ENCODE measurements at regions not wholly inside any gene's neighbourhood (a gene's known extent, or its start where the extent isn't known, plus 50 kb on each side); places are given as distances from the start of the nearest gene placed in this dataset.
"Not testable (repeated sequence)": the region's sequence is repeated elsewhere in the genome, so short reads cannot be mapped to it uniquely, and the experiment has no call there.

GRCh38 chr4:162837241-162837640, 329.4 kb downstream of the NAF1 start:
- Histone ChIP-seq H3K36me3 (ENCODE audit: low read length) (no peaks in the 10 kb centered on the region), H3K4me2 (ENCODE audit: low read depth, low read length, poor library complexity, severe bottlenecking) (no peak overlapping the region), H3K4me3 (ENCODE audit: insufficient read depth, low read length, poor library complexity, severe bottlenecking) (no peak overlapping the region), H3K9me3 (ENCODE audit: insufficient read depth, low read length) (no peaks in the 10 kb centered on the region), H3K27ac (ENCODE audit: low read depth, low read length) (no peak overlapping the region), H3K27me3 (ENCODE audit: low read length) (no peaks in the 10 kb centered on the region), H3F3A (ENCODE audit: insufficient read depth) (no peaks in the 10 kb centered on the region), H2AFZ (ENCODE audit: low read depth, low read length, severe bottlenecking) (no peak overlapping the region), H3K9me2 (replicated peaks; ENCODE audit: insufficient read depth, low read length) (no peaks in the 10 kb centered on the region), H3K79me2 (ENCODE audit: insufficient read depth, low read length) (no peaks in the 10 kb centered on the region), H3K9ac (ENCODE audit: low read length) (no peak overlapping the region), H4K20me1 (ENCODE audit: low read depth, low read length) (no peaks in the 10 kb centered on the region)
- TF ChIP-seq EZH2phosphoT487 (conservative IDR thresholded peaks at IDR 0.05; ENCODE audit: low read length) (no peak), CTCF (IDR thresholded peaks at IDR 0.05; ENCODE audit: insufficient read depth, low read length, poor library complexity, severe bottlenecking) (no peak)

- H3F3A ChIP-seq (ENCODE audit: insufficient read depth): no peaks in the 10 kb centered on the region
- H2AFZ ChIP-seq (ENCODE audit: low read depth, low read length, severe bottlenecking): no peak overlapping the region
- H3K4me3 ChIP-seq (ENCODE audit: insufficient read depth, low read length, poor library complexity, severe bottlenecking): no peak overlapping the region
- H3K27me3 ChIP-seq (ENCODE audit: low read length): no peaks in the 10 kb centered on the region
- H3K27ac ChIP-seq (ENCODE audit: low read depth, low read length): no peak overlapping the region
- no peaks in the 10 kb centered on the region for H3K36me3 ChIP-seq (ENCODE audit: low read length)
- H3K9ac ChIP-seq (ENCODE audit: low read length): no peak overlapping the region
- no peak for TF ChIP-seq EZH2phosphoT487 (conservative IDR thresholded peaks at IDR 0.05; ENCODE audit: low read length)
- no peak for TF ChIP-seq CTCF (IDR thresholded peaks at IDR 0.05; ENCODE audit: insufficient read depth, low read length, poor library complexity, severe bottlenecking)
- no peak overlapping the region for H3K4me2 ChIP-seq (ENCODE audit: low read depth, low read length, poor library complexity, severe bottlenecking)
- no peaks in the 10 kb centered on the region for H3K79me2 ChIP-seq (ENCODE audit: insufficient read depth, low read length)
- H4K20me1 ChIP-seq (ENCODE audit: low read depth, low read length): no peaks in the 10 kb centered on the region
- H3K9me3 ChIP-seq (ENCODE audit: insufficient read depth, low read length): no peaks in the 10 kb centered on the region
- H3K9me2 ChIP-seq (replicated peaks; ENCODE audit: insufficient read depth, low read length): no peaks in the 10 kb centered on the region
These were observed 329.9 kb downstream of the NAF1 start for GRCh38 chr4:162836773-162837172.

- not testable (repeated sequence) for H3K27ac ChIP-seq (ENCODE audit: low read depth, low read length); H2AFZ ChIP-seq (ENCODE audit: low read depth, low read length, severe bottlenecking); H3K9ac ChIP-seq (ENCODE audit: low read length); H3K36me3 ChIP-seq (ENCODE audit: low read length); H3K79me2 ChIP-seq (ENCODE audit: insufficient read depth, low read length); H3K9me2 ChIP-seq (replicated peaks; ENCODE audit: insufficient read depth, low read length); H3K9me3 ChIP-seq (ENCODE audit: insufficient read depth, low read length); H3K4me2 ChIP-seq (ENCODE audit: low read depth, low read length, poor library complexity, severe bottlenecking); H4K20me1 ChIP-seq (ENCODE audit: low read depth, low read length); H3K27me3 ChIP-seq (ENCODE audit: low read length); H3F3A ChIP-seq (ENCODE audit: insufficient read depth); H3K4me3 ChIP-seq (ENCODE audit: insufficient read depth, low read length, poor library complexity, severe bottlenecking)
These were observed 330.4 kb downstream of the NAF1 start for GRCh38 chr4:162836258-162836657.

GRCh38 chr4:162830899-162831298, 335.8 kb downstream of the NAF1 start:
- no peaks in the 10 kb centered on the region for H3K36me3 ChIP-seq (ENCODE audit: low read length)
- H3K9ac ChIP-seq (ENCODE audit: low read length): no peak overlapping the region
- H4K20me1 ChIP-seq (ENCODE audit: low read depth, low read length): no peaks in the 10 kb centered on the region
- H3K27me3 ChIP-seq (ENCODE audit: low read length): no peaks in the 10 kb centered on the region
- no peak overlapping the region for H2AFZ ChIP-seq (ENCODE audit: low read depth, low read length, severe bottlenecking)
- H3K4me3 ChIP-seq (ENCODE audit: insufficient read depth, low read length, poor library complexity, severe bottlenecking): no peak overlapping the region
- H3F3A ChIP-seq (ENCODE audit: insufficient read depth): no peaks in the 10 kb centered on the region
- H3K27ac ChIP-seq (ENCODE audit: low read depth, low read length): no peak overlapping the region
- H3K4me2 ChIP-seq (ENCODE audit: low read depth, low read length, poor library complexity, severe bottlenecking): no peak overlapping the region
- H3K79me2 ChIP-seq (ENCODE audit: insufficient read depth, low read length): no peaks in the 10 kb centered on the region
- H3K9me2 ChIP-seq (replicated peaks; ENCODE audit: insufficient read depth, low read length): no peaks in the 10 kb centered on the region
- no peak for TF ChIP-seq CTCF (IDR thresholded peaks at IDR 0.05; ENCODE audit: insufficient read depth, low read length, poor library complexity, severe bottlenecking)
- TF ChIP-seq EZH2phosphoT487 (conservative IDR thresholded peaks at IDR 0.05; ENCODE audit: low read length): no peak
- no peaks in the 10 kb centered on the region for H3K9me3 ChIP-seq (ENCODE audit: insufficient read depth, low read length)

- H2AFZ ChIP-seq (ENCODE audit: low read depth, low read length, severe bottlenecking); H3K9me3 ChIP-seq (ENCODE audit: insufficient read depth, low read length); H3K27me3 ChIP-seq (ENCODE audit: low read length); H3K27ac ChIP-seq (ENCODE audit: low read depth, low read length); H4K20me1 ChIP-seq (ENCODE audit: low read depth, low read length); H3K79me2 ChIP-seq (ENCODE audit: insufficient read depth, low read length); H3K4me2 ChIP-seq (ENCODE audit: low read depth, low read length, poor library complexity, severe bottlenecking); H3F3A ChIP-seq (ENCODE audit: insufficient read depth); H3K4me3 ChIP-seq (ENCODE audit: insufficient read depth, low read length, poor library complexity, severe bottlenecking); H3K9me2 ChIP-seq (replicated peaks; ENCODE audit: insufficient read depth, low read length); H3K9ac ChIP-seq (ENCODE audit: low read length); H3K36me3 ChIP-seq (ENCODE audit: low read length): not testable (repeated sequence)
These were observed 349.3 kb downstream of the NAF1 start for GRCh38 chr4:162817374-162817773.

All from SU-DHL-6 (cell line).